NCI-H2227 treated with DMSO at 0.1 percent for 48 hours (cell line): ENCODE measurements at regions not wholly inside any gene's neighbourhood (a gene's known extent, or its start where the extent isn't known, plus 50 kb on each side); places are given as distances from the start of the nearest gene placed in this dataset.
A peak's percentile ranks its signal among the peaks of the same experiment; 100 is the strongest.

ENCODE experiments used
- DNase-seq: peaks from one replicate; lab custom pipeline; 2025; lab: John Stamatoyannopoulos, UW

GRCh38 chr5:116847960-116848359, 273.3 kb upstream of the SEMA6A start:
- DNase-seq: no peak

DNA sequence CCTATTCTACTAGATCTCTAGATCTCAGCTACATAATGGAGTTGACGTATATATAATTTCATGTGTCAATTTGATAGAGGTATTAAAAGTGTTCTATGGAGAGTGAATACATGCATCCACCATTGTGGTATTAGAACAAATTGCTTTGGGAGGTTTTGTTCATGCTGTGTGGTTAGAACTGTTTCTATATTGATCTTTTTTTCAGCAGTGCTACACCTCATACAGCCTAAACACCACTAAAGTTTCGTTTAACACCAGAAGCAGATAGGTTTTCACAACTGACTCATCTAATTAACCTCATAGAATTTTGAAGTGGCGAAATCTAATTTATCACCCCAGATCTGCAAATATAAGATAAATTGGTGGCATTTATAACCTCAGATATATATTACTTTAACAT, 269.4 kb upstream of the SEMA6A start:
- DNase-seq: no peak

DNA sequence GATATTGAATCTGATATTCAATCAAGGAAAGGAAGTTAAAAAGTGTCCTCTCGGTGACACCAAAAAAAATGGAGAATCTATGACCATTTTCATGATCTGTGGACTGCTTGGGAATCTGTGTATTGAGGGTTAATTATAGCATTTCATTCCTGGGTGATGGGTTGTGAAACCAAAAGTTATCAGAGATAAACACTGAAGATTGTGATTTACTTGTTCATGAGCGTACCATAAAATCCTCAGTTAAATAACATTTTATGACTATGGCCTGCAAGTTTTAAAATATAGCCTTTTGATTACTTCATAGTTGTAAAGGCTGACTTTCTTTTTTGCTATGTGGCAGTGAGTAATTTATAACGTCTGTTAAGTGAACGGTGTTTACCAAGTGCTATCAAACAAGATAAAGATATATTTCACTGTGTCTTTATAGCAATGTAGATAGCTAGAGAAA, 267.9 kb upstream of the SEMA6A start:
- DNase-seq: no peak

DNA sequence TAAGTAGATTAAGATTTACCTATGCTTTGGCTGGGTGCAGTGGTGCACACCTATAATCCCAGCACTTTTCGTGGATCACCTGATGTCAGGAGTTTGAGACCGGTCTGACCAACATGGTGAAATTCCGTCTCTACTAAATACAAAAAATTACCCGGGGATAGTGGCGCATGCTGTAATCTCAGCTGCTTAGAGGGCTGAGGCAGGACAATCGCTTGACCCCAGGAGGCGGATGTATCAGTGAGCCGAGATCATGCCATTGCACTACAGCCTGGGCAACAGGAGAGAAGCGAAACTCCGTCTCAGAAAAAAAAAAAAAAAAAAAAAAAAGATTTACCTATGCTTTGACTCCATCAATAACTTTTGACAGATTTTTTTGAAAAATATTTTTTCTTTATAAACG, 267.1 kb upstream of the SEMA6A start:
- no peak for DNase-seq

- no peak for DNase-seq
These were observed 263.5 kb upstream of the SEMA6A start for GRCh38 chr5:116838011-116838536.

DNA sequence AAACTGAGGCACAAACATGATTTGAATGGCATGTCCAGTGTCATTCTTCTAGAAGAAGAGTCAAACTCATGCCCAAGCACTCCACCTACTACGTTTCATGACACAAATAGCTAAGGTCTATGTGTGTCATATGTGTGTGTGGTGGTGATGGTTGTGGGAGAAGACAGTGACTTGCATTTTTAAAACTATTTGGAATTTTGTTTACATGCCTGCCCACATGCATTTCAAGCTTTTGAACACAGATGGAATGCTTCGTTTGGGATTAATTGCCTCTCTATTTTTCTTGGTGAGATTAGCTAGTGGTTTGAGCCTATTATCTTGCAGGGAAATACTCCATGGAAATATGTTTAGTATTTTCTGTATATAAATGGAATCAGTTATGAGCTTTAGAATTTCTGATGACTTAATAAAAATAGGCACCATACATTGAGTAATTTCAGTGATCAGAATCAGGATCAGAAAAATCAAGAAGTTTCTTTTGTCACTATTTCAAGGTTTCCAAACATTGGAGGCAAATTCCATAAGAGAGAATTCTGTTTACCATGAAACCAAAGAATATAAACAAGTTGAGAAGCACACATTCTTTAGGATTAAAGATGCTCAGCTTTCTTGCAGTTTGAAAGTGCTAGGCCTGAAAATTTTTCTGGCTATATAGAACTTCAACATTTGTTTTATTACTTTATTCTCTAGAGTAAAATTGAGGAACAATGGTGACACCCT, 260.3 kb upstream of the SEMA6A start:
- no peak for DNase-seq

- DNase-seq: no peak
These were observed 255.5 kb upstream of the SEMA6A start for GRCh38 chr5:116830079-116830478.

- DNase-seq: no peak
These were observed 252.5 kb upstream of the SEMA6A start for GRCh38 chr5:116827078-116827477.

GRCh38 chr5:116825486-116825885, 250.9 kb upstream of the SEMA6A start:
- no peak for DNase-seq

DNA sequence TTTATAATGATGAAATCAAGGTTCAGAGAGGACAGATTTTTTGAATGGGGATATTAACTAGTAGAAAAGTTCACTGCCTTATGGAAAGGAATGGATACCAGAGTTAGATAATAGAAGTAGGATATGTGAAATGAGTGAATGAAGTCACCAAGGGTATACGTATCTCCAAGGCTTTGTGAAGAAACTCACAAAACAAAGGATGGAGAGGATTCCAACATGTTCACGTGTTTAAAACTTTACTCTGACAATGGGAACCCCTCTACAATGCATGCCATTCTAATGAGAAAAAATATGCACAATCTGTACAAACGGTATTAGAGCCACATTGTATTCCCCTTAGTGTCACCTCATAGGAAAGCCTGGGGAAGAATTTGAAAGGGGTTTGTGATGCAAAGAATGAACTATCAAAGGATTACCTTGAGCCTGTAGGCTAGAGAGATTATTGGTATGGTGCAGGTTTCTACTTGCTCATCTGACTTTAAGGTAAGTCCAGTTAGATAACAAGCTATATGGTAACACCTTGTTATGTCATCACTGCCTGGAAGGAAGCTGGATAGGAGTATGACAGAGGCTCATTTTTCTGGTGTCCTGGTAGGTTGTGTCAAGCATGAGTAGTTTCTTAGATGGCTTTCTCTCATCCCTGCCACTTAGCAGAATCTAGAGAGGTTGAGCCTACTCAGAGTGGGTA, 250.3 kb upstream of the SEMA6A start:
- DNase-seq: no peak

- peak; percentile 74 for DNase-seq
These were observed 240.2 kb upstream of the SEMA6A start for GRCh38 chr5:116814626-116815385.

- no peak for DNase-seq
These were observed 239.3 kb upstream of the SEMA6A start for GRCh38 chr5:116813906-116814305.

DNA sequence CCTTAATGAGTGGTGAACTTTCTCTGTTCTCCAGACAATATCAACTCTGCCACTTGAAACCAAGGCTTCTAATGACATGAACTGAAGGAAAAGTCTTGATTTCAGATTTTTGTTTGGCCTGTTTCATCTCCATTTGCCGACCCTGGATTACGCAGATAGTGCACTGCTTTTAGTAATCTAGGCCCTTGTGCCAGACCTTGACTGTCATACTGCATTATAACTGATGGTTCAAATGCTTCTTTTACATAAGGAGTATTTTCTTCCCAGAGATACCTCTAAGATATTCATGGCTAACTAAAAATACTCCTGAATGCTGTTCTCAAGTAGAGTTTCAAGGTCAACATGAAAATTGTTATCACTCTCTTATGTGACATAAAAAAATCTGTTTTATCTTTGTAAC, 238.7 kb upstream of the SEMA6A start:
- DNase-seq: no peak

DNA sequence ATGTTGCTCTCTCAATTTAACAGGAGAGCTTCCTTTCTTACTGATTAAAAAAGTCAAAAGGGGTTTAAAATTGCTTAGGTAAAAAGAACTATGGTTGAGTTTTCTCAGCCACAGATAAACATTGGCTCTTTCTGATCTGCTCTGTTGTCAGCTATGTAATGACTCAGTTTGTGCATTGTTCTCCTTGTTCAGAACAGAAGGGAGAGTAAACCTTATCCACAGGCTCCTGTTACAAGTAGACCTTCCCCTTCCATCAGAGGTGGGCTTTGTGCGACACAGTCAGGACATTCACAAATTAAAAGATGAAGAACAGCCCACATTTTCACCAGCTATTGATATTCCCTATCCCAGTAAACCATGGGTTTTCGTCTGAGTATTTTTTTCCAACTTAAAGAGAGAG, 236.3 kb upstream of the SEMA6A start:
- DNase-seq: no peak

DNA sequence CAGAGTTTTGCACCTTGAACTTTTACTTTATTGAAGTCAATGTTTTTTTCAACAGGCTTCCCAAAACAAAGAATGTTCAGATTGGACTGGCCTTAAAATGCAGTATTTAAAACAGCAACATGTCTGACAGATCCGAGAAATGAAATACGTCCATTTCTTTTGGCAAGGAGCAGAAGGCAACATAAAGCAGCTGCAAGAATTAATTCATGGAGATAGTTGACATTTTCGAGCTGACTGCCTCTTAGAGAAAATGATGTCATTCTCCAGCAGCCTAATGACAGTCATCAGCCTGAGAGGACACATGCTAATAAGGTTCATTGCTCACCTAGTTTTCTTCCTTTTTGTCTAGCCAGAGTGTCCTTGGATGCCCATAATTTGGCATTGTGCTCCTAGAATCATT, 232.2 kb upstream of the SEMA6A start:
- DNase-seq: no peak

- DNase-seq: no peak
These were observed 224.8 kb upstream of the SEMA6A start for GRCh38 chr5:116799401-116799800.

DNA sequence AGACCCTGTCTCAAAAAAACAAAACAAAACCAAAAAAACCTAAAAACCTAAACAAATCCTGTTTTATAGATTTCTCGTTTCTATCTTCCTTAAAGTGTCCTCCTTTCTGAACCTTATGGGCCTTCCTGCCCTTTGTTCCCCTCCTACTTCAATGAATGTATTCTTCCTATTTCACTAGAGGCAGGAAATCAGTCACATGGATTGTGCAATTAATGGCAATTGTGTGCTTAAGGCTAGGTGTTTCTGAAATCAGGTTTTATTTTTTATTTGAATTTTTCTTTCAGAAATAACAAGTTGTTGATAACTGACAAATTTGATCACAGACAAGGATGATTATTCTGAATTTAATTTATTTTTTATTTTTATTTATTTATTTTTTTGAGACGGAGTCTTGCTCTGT, 220.6 kb upstream of the SEMA6A start:
- DNase-seq: no peak

- no peak for DNase-seq
These were observed 214.9 kb upstream of the SEMA6A start for GRCh38 chr5:116789522-116789921.

DNA sequence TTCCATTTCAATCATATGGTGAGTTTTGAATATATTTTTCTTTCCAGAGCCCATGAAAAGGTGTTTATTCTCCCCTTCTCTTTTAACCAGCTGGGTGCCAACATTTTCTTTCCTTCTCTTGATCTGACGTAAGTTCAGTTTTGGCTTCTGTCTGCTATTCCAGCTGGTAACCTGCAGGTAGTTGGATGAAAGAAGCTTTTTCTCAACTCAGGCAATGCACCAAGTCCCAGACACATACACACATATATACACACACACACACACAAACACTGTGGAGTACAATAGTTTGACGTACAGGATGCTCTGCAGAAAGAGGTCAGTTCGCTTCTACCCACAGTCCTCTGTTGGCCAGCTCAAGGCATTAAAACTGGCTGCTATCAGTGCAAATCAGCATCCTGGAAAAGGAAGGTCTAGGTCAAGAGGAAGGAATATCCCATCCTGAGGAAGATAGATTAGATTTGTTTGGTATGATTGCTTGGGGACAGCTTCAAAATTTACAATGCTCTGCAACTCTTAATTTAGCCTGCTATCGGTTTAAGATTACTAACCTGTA, 214.3 kb upstream of the SEMA6A start:
- DNase-seq: no peak

DNA sequence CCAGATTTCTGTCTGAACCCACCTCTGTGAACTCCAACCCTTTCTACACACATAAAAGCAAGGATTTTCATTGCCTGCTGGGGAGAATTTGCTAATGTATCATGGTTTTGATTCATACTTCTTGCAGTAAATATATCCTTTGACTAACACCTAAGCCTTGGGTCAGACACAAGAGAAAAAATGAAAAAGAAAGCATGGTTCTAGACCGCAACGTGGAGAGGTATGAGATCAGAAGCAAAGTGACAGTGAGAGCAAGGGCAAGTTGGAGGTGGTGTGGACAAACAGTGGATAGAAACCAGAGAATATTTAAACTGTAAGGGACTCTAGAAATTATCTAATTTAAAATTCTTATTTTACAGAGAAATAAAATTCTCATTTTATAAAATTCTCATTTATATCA, 212.9 kb upstream of the SEMA6A start:
- no peak for DNase-seq

DNA sequence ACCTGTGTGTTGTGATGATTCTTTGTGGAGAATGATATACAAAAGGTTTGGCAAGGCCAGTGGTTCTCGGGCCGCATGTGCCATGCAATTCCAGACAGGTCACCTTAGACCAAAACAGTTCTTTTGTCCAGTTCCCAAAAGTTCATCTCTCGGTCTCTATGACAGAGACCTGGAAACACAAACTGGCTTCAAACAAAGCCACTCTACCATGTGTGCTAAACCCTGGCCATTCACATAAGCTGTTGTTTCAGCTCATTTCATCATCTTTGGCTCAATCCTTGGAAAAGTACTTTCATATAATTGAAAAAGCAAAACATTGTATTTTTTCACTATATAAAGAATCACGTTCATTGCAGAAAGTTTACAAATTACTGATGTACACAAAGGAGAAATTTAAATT, 210.5 kb upstream of the SEMA6A start:
- no peak for DNase-seq

DNA sequence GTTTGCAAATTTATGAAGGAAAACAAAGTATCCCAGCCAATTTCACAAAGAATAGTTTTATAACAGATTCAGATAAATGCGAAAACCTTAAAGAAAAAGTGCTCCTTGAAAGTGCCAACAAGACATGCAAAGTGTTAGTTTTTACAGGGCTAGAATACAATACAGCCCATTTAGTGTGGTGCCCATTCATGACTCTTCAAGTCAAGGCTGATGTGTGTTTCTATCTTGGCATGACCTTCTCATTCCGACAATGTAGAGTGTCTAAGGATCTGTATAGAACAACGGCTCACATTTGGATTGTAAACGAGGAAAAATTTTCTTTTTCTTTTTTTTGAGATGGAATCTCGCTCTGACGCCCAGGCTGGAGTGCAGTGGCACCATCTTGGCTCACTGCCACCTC, 205.2 kb upstream of the SEMA6A start:
- DNase-seq: no peak
